Kidney glomerular epithelial cell (primary cell): ENCODE measurements at regions not wholly inside any gene's neighbourhood (a gene's known extent, or its start where the extent isn't known, plus 50 kb on each side); places are given as distances from the start of the nearest gene placed in this dataset.
A peak's percentile ranks its signal among the peaks of the same experiment; 100 is the strongest.
"Not testable (repeated sequence)": the region's sequence is repeated elsewhere in the genome, so short reads cannot be mapped to it uniquely, and the experiment has no call there.

Experiments used
- DNase-seq: peaks from one replicate; lab custom pipeline; 2025; lab: John Stamatoyannopoulos, UW

DNA sequence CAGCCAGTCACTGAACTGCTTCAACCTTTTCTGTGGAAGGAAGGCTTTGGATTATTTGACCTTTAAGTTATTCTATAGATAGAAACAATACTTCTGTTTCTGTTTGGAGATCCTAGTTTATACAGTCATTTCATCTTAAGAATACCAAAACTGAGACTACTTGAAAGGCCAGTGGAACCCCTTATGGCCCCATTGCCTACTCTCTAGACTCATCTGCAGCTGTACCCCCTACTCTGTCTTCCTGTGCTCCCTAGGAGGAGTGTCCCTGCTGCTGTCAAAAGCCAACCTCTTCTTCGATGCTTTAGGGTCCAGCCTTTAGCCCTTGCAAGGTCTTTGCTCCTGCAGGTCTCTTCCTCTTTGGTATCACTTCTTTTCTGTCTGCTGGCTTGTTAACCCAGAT is 169.6 kb downstream of the EDEM1 start:
- DNase-seq: no peak

DNA sequence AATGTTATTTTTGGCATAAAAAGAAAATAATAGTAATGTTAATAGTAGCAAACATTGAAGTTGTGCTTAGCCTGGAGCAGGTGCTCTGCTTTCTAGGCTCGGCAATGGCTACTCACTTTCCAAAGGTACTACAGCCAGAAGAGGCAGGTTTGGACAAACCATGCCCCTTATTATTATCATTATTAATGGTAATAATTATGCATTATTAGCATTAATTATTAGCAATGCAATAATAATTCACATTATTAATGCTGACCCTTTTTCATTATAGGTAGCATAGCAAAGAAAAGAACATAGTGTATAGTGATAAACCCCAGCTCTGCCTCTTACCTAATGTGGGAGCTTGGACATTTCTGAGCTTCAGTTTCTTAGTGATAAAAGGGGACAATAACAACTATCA is 171.4 kb downstream of the EDEM1 start:
- DNase-seq: no peak

DNA sequence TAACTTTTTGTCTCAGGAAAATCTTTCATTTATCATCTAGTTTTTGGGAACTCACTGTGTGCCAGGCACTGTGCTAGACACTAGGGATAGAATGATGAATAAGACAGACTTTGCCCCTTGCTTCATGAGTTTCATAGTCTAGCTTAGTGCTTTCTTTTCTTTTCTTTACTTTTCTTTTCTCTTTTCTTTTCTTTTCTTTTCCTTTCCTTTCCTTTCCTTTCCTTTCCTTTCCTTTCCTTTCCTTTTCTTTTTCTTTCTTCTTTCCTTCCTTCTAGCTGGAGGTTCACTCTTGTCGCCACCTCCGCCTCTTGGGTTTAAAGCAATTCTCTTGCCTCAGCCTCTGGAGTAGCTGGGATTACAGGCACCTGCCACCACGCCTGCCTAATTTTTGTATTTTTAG is 172.9 kb downstream of the EDEM1 start:
- DNase-seq: no peak

DNA sequence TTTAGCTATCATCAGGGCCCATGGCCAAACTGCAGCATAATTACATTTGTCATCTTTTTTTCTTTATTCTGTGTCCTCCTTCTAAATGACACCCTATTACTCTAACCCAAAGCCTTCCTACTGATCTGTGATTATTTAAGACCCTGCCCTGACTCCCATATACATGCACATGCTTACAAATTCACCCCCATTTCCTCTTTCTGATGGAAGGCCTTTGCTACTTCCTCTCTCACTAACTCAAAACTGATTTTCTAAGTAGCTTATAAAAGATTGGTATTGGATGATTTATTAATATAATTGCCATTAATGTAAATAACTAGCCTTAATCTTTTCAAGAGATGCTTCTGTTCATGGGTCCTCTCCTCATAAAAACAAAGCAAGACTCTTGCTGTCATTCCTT is 179.2 kb downstream of the EDEM1 start:
- DNase-seq: no peak

DNA sequence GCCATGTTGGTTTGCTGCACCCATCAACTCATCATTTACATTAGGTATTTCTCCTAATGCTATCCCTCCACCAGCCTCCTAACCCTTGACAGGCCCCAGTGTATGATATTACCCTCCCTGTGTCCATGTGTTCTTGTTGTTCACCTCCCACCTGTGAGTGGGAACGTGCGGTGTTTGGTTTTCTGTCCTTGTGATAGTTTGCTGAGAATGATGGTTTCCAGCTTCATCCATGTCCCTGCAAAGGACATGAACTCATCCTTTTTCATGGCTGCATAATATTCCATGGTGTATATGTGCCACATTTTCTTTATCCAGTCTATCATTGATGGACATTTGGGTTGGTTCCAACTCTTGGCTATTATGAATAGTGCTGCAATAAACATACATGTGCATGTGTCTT is 184.0 kb downstream of the EDEM1 start:
- DNase-seq: not testable (repeated sequence)

DNA sequence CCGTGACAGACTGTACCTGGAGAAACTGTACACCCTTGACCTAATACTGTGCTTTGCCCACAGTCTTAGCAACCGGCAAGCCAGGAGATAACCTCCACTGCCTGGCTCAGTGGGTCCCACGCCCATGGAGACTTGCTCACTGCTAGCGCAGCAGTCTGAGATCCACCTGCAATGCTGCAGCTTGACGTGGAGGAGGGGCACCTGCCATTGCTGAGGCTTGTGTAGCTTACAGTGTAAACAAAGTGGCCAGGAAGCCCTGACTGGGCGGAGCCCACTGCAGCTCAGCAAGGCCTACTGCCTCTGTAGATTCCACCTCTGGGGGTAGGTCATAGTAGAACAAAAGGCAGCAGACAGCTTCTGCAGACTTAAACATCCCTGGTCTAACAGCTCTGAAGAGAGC is 189.3 kb downstream of the EDEM1 start:
- no peak for DNase-seq

DNA sequence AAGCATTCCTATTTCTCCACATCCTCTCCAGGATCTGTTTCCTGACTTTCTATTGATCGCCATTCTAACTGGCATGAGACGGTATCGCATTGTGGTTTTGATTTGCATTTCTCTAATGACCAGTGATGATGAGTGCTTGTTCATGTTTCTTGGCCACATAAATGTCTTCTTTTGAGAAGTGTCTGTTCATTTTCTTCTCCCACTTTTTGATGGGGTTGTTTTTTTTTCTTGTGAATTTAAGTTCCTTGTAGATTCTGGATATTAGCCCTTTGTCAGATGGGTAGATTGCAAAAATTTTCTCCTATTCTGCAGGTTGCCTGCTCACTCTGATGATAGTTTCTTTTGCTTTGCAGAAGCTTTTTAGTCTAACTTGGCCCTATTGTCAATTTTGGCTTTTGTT is 191.8 kb downstream of the EDEM1 start:
- DNase-seq: not testable (repeated sequence)

DNA sequence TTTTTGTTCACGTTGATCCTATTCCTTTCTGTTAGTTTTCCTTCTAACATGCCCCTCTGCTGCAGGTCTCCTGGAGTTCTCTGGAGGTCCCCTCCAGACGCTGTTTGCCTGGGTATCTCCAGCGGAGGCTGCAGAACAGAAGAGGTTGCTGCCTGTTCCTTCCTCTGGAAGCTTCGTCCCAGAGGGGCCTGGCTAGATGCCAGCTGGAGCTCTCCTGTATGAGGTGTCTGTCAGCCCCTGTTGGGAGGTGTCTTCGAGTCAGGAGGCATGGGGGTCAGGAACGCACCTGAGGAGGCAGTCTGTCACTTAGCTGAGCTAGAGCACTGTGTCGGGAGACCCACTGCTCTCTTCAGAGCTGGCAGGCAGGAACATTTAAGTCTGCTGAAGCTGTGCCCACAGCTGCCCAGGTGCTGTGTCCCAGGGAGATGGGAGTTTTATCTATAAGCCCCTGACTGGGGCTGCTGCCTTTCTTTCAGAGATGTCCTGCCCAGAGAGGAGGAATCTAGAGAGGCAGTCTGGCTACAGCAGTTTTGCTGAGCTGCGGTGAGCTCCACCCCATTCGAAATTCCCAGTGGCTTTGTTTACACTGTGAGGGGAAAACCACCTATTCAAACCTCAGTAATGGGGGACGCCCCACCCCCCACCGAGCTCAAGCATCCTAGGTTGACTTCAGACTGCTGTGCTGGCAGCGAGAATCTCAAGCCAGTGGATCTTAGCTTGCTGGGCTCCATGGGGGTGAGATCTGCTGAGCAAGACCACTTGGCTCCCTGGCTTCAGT is 196.2 kb downstream of the EDEM1 start:
- DNase-seq: not testable (repeated sequence)

DNA sequence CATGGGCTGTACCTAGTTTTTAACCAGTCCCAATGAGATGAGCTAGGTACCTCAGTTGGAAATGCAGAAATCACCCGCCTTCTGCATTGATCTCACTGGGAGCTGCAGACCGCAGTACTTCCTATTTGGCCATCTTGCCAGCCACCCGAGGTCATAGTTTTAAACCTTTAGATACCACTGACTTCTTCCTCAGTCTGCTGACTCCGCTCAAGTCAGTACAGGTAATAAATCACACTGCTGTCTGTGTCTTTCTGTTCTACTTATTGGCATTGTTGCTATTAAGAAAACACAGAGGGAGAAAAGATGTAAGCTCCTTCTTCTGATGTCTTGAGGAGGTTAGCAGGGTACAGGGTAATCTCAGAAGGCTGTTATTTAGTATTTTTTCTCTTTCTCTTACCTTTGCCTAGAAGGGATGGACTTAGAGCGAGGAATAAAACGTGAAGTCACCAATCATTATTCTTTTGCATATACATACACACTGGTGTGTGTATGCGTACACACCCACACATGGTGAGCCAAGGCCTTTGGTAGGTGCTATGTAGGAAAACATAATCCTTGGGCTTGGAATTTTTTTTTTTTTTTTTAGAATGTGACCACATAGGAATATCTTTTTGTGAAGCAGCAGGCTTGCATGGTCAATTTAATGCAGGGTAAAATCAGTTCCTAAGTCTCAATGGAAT is 197.2 kb downstream of the EDEM1 start:
- DNase-seq: no peak

DNA sequence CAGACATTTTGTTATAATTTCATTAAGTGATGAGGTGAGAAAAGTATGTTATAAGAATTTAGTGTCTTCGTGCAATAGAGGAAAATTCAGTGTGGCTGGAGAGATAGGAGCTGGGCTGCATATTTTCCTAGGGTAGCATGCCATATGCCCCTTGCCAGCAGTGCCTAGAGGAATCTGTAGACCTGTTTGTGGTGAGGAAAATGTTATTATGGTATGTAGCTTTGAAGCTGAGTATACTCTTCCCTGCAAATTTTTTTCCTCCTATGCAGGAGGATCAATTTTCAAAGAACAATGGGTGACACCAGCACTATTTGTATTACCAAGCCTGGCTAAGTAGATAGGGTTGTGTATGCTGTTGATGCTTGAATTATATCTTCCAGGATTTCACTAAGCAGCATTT is 200.6 kb downstream of the EDEM1 start:
- no peak for DNase-seq

DNA sequence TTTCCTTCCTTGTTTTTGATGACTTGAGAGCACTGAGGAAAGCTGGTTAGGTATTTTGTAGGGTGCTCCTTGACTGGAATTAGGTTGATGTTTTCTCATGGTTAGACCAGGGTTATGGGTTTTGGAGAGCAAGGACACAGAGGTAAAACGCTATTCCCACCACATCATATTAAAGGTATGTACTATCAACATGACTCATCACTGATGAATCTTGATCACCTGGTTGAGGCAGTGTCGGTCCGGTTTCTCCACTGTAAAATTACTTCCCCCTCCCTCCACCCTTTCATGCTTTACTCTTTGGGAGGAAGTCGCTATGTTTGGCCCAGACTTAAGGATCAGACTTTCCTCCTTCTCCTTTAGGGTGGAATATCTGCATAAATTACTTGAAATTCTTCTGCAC is 201.6 kb downstream of the EDEM1 start:
- peak; percentile 53 for DNase-seq

DNA sequence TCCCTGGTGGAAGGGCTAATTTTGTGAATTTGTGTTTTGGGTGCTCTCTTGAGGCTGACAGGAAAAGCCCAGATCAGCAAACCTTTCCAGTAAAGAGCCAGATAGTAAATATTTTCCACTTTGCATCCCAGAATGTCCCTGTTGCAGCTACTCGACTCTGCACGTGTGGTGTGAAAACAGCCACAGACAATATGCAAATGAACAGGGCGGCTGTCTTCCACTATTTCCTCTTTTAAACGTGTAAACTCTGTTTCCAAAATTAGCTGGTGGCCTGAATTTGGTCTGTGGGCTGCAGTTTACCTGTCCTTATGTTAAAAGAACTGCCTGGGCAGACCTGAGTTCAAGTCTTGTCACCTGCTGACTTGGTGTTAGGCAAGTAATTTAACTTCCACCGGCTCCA is 202.7 kb downstream of the EDEM1 start:
- no peak for DNase-seq

DNA sequence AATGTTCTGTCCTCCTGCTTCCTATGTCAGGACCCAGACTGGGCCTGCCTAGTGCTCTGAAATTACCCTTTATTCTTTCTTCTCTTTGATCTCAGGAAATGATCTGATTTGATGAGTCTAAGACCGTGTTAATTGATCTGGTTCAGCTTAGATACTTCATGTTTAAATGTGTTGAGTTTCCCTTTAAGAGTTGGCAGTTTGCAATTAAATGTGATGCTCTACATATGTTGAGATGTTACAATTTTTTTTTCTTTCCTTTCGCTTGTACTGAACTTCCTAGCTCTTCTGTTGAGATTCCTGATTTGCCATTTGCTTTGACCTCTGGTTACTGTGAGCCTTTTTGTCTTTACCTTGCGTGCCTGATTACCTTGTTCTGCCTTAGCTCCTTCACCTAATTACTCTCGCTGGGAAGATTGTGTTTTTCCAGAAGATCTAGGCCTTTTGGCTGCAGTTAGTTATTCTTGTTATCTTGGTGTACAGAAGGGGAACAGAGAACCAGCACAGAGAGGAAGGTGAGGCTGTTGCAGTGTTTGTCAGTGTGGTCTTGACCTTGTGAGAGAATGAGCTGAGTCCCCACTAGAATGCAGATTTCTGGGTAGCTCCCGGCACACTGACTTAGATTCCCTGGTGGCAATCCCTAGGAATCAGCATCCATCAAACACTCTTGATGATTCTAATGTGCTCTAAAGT is 203.6 kb downstream of the EDEM1 start:
- DNase-seq: no peak

DNA sequence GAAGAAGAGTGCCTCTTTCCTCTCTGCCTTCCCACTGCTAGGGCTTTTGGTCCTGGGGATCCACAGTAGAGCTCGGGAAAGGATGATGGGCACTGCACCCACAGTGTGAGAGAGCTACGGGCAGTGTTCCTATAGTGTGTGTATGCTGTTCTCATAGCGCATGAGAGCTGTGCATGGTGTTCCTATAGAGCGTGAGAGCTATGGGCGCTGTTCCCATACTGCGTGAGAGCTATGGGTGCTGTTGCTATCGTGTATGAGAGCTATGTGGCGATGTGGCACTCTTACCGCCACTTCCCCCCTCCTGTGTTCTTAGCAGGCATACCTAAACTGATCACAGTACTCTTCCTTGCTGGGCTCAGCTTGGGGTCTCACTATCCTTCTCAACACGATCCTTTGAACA is 213.5 kb downstream of the EDEM1 start:
- no peak for DNase-seq

DNA sequence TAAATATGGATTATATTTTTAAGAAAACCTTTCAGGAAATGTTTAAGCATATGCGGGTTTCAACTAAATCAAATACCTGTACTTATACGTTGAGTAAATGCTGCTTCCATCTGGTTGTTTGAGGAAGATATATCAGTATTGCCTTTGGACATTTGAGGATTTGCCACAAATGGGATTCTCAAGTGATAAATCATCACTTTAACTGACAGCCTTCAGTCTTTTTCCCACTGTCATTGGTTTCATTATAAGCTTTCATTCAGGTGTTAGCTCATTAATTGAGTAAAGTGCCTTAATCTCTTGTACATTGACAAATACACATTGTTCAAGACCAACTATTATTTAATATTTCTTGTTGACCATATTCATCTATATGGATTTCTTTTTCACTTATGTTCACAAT is 217.2 kb downstream of the EDEM1 start:
- DNase-seq: no peak

DNA sequence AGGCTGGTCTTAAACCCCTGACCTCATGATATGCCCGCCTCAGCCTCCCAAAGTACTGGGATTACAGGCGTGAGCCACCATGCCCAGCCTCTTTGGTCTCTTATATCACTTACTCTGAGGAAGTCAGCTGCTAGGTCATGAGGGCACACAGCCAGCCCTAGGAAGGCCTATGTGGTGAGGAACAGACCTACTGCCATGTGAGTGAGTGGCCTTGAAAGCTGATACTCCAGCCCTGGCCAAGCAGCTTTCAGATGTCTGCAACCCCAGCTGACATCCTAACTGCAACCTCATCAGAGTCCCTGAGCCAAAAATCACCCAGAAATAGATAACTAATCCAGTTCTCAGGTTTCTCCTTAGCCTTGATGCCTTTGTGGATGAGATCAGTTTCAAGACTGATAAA is 224.3 kb downstream of the EDEM1 start:
- no peak for DNase-seq

DNA sequence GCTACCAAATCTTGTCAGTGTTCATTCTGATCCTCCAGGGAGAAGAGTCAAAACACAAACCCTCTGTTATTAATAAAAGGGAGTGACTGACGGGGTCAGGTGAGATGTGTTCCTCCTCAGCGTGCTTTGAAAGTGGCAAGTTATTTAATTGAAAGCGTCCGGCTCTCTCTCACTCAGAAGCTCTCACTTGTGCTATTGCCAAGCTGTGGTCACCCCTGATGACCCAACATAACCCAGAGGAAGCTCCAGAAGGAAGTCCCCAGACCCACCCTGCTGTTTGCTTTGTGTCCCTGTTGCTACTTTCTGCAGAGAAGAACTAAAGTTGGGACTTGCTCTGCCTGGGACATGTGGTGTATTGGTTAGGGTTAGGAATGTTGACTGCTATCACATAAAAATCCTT is 235.6 kb downstream of the EDEM1 start:
- no peak for DNase-seq

DNA sequence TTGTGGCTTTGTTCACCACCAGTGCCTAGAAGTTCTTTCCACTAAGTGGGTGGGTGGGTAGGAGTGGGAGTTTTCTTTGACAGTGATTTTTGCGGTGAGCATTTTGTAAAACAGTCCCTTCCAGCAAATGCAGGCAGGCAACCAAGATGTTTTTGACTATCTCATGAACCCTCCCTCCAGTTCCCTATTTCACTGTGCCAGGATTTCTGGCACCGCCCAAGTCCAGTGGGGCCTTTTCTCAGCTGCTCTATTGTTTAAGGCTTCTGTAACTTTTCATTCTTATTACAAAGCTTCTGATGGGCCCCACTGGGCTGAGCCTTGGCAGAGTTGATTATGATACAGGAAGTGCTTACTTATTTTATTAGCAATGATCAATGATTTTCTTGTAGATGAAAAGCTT is 236.0 kb downstream of the EDEM1 start:
- DNase-seq: no peak

DNA sequence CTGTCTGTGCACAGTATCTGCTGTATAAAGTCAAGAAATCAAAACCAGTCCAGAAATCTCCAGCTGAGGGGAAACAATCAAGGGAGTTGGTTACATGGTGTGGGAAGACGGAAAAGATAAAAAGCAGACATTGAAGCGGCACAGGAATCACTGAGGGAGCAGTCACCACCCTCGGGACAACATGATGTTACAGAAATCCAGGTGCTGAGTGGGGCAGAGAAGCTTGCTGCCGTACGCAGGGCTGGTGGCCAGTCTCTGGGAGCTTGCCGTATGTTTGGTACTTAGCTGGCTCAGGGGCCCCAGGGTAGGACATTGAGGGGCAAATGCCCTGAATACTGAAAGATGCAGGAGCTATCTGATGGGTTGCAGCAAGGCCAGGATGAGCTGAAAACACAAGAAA is 237.9 kb downstream of the EDEM1 start:
- DNase-seq: no peak

DNA sequence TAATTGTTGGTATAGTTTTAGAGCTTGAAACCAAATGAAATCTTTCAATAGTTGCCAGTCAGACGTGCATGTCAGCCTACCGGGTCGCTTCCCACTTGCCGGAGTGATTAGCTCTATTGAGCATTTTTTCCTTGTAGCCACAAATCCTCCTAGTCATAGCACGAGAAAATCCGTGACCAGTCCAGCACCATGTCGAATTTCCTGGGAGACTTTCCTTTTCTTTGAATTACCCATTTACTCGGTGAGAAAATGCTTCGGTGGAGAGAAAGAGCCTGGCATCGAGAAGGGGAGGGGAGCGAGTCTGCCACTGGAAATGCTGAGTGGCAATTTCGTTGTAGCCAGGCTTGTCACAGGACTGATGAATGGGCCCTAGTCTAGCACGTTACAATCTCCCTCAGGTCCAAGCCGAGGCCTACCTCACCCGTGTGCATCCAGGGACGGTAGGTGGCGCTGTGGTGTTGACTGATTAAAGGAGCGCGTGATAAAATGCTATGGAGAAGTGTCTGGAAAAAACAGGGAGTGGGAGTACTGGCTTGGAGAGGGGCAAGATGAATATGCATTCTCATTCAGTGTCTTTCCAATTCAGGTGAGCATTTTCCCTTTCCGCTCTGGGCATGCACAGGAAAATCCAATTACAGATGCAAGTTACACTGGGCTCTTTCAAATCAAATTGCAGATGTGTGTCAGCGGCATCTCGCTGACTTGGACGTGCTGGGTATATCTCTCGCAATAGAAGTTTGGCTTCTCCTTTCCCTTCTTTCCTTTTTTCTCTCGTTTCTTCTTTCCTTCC is 238.8 kb downstream of the EDEM1 start:
- peak; percentile 75 for DNase-seq

DNA sequence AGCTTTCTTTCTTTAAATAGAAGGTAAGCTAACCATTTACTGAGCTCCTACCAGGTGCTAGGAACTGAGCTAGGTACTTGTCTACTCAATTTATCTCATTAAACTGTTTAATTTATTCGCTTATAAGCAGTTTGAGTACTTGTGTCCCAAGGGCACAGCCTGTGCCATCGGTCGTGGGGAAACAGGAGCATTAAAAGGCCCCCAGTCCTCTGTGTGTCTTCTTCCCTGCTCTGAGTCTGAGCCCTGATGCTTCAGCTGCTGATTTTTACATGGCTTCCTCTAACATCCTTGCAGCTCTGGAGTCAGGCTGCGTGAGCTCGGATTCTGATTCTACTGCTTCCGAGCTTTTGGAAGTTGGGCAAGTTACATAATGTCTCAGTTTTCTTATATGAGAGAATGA is 239.5 kb downstream of the EDEM1 start:
- no peak for DNase-seq

DNA sequence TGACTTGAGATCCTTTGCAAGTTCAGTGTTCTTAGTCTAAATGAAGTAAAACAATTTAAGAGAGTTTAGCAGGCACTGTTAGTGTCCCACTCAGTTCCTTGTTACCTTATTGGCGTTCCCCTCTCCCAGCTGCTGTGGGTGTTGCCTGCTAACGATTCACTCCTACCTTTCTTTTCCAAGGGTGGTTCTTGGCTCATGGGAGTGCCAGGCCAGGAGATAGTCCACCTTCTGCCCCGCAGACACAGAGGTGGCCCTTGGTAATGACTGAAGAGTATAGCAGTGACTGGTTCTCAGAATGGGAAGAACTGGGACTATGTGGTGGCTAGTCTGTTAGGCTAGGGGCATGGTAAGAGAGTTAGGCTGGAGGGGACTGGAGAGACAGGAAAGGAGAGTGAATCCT is 240.4 kb downstream of the EDEM1 start:
- DNase-seq: no peak
